ENCODE measurements at regions not wholly inside any gene's neighbourhood (a gene's known extent, or its start where the extent isn't known, plus 50 kb on each side); places are given as distances from the start of the nearest gene placed in this dataset.

GRCh38 chr5:166977911-166978422, 1313.5 kb upstream of the WWC1 start:
- no peak for DNase-seq

- no peak for DNase-seq
Measured at GRCh38 chr5:166979307-166979895, 1312.0 kb upstream of the WWC1 start.

GRCh38 chr5:166980666-166981065, 1310.8 kb upstream of the WWC1 start:
- DNase-seq: no peak

- DNase-seq: no peak
Measured at GRCh38 chr5:166982226-166982625, 1309.2 kb upstream of the WWC1 start.

- DNase-seq: no peak
Measured at GRCh38 chr5:166991601-166992000, 1299.8 kb upstream of the WWC1 start.

GRCh38 chr5:166992108-166992507, 1299.3 kb upstream of the WWC1 start:
- DNase-seq: no peak

GRCh38 chr5:166992874-166993722, 1298.3 kb upstream of the WWC1 start:
- no peak for DNase-seq

- no peak for DNase-seq
Measured at GRCh38 chr5:166994226-166994625, 1297.2 kb upstream of the WWC1 start.

GRCh38 chr5:167001246-167001645, 1290.2 kb upstream of the WWC1 start:
- DNase-seq: no peak

- DNase-seq: no peak
Measured at GRCh38 chr5:167008705-167009104, 1282.7 kb upstream of the WWC1 start.

- DNase-seq: no peak
Measured at GRCh38 chr5:167011196-167011595, 1280.2 kb upstream of the WWC1 start.

GRCh38 chr5:167012123-167013034, 1279.1 kb upstream of the WWC1 start:
- DNase-seq: no peak

- no peak for DNase-seq
Measured at GRCh38 chr5:167014401-167015056, 1276.9 kb upstream of the WWC1 start.

GRCh38 chr5:167020418-167020817, 1271.0 kb upstream of the WWC1 start:
- no peak for DNase-seq

GRCh38 chr5:167029488-167029887, 1262.0 kb upstream of the WWC1 start:
- DNase-seq: no peak

- DNase-seq: no peak
Measured at GRCh38 chr5:167030500-167031120, 1260.8 kb upstream of the WWC1 start.

GRCh38 chr5:167036585-167036984, 1254.9 kb upstream of the WWC1 start:
- DNase-seq: no peak

GRCh38 chr5:167049043-167049663, 1242.3 kb upstream of the WWC1 start:
- no peak for DNase-seq

GRCh38 chr5:167049771-167050567, 1241.5 kb upstream of the WWC1 start:
- DNase-seq: no peak

- no peak for DNase-seq
Measured at GRCh38 chr5:167050568-167051401, 1240.7 kb upstream of the WWC1 start.
